ENCODE measurements at regions not wholly inside any gene's neighbourhood (a gene's known extent, or its start where the extent isn't known, plus 50 kb on each side); places are given as distances from the start of the nearest gene placed in this dataset.

- DNase-seq (ENCODE audit: low read depth in 2 of 3, low spot score in 2 of 3): no peak
These were observed 109.1 kb downstream of the LMO4 start for GRCh38 chr1:87437663-87438295.

GRCh38 chr1:87439821-87440220 is 111.1 kb downstream of the LMO4 start:
- DNase-seq (ENCODE audit: low read depth in 2 of 3, low spot score in 2 of 3): no peak

- DNase-seq (ENCODE audit: low read depth in 2 of 3, low spot score in 2 of 3): no peak
These were observed 120.8 kb downstream of the LMO4 start for GRCh38 chr1:87449348-87449963.

- DNase-seq (ENCODE audit: low read depth in 2 of 3, low spot score in 2 of 3): no peak
These were observed 121.5 kb downstream of the LMO4 start for GRCh38 chr1:87450136-87450535.

GRCh38 chr1:87450615-87451209 is 122.0 kb downstream of the LMO4 start:
- DNase-seq (ENCODE audit: low read depth in 2 of 3, low spot score in 2 of 3): no peak

- DNase-seq (ENCODE audit: low read depth in 2 of 3, low spot score in 2 of 3): no peak
These were observed 122.7 kb downstream of the LMO4 start for GRCh38 chr1:87451229-87451920.

GRCh38 chr1:87452648-87453047 is 124.0 kb downstream of the LMO4 start:
- DNase-seq (ENCODE audit: low read depth in 2 of 3, low spot score in 2 of 3): no peak

- DNase-seq (ENCODE audit: low read depth in 2 of 3, low spot score in 2 of 3): no peak
These were observed 128.7 kb downstream of the LMO4 start for GRCh38 chr1:87457408-87457807.

- DNase-seq (ENCODE audit: low read depth in 2 of 3, low spot score in 2 of 3): no peak
These were observed 134.2 kb downstream of the LMO4 start for GRCh38 chr1:87462894-87463293.

GRCh38 chr1:87464022-87464490 is 135.4 kb downstream of the LMO4 start:
- DNase-seq (ENCODE audit: low read depth in 2 of 3, low spot score in 2 of 3): no peak

GRCh38 chr1:87466621-87467020 is 137.9 kb downstream of the LMO4 start:
- no peak for DNase-seq (ENCODE audit: low read depth in 2 of 3, low spot score in 2 of 3)

GRCh38 chr1:87472716-87473115 is 144.0 kb downstream of the LMO4 start:
- no peak for DNase-seq (ENCODE audit: low read depth in 2 of 3, low spot score in 2 of 3)

- DNase-seq (ENCODE audit: low read depth in 2 of 3, low spot score in 2 of 3): no peak
These were observed 144.6 kb downstream of the LMO4 start for GRCh38 chr1:87473203-87473661.

- DNase-seq (ENCODE audit: low read depth in 2 of 3, low spot score in 2 of 3): no peak
These were observed 145.4 kb downstream of the LMO4 start for GRCh38 chr1:87474098-87474497.

- DNase-seq (ENCODE audit: low read depth in 2 of 3, low spot score in 2 of 3): no peak
These were observed 149.6 kb downstream of the LMO4 start for GRCh38 chr1:87478231-87478630.

GRCh38 chr1:87495147-87495546 is 166.5 kb downstream of the LMO4 start:
- DNase-seq (ENCODE audit: low read depth in 2 of 3, low spot score in 2 of 3): no peak

- no peak for DNase-seq (ENCODE audit: low read depth in 2 of 3, low spot score in 2 of 3)
These were observed 167.2 kb downstream of the LMO4 start for GRCh38 chr1:87495870-87496269.

GRCh38 chr1:87497380-87498203 is 168.9 kb downstream of the LMO4 start:
- no peak for DNase-seq (ENCODE audit: low read depth in 2 of 3, low spot score in 2 of 3)

GRCh38 chr1:87501738-87502137 is 173.1 kb downstream of the LMO4 start:
- DNase-seq (ENCODE audit: low read depth in 2 of 3, low spot score in 2 of 3): no peak

- DNase-seq (ENCODE audit: low read depth in 2 of 3, low spot score in 2 of 3): no peak
These were observed 176.8 kb downstream of the LMO4 start for GRCh38 chr1:87505391-87505983.

- DNase-seq (ENCODE audit: low read depth in 2 of 3, low spot score in 2 of 3): no peak
These were observed 177.5 kb downstream of the LMO4 start for GRCh38 chr1:87506147-87506546.
